GM18858 (cell line): ENCODE measurements at regions not wholly inside any gene's neighbourhood (a gene's known extent, or its start where the extent isn't known, plus 50 kb on each side); places are given as distances from the start of the nearest gene placed in this dataset.

ENCODE experiments used
- ATAC-seq: cut with Tn5 transposase; IDR thresholded peaks from one replicate; pipeline ENCODE4 v1.9.1; 2021; ENCODE audit not compliant: unreplicated experiment

- no peak for ATAC-seq
Observed at GRCh38 chrX:121102101-121102500, 54.7 kb downstream of the GLUD2 start.

GRCh38 chrX:121103381-121103780 is 56.0 kb downstream of the GLUD2 start:
- ATAC-seq = no peak

GRCh38 chrX:121106484-121107235 is 59.2 kb downstream of the GLUD2 start:
- no peak for ATAC-seq

GRCh38 chrX:121109986-121110385 is 62.6 kb downstream of the GLUD2 start:
- ATAC-seq = no peak

- no peak for ATAC-seq
Observed at GRCh38 chrX:121110536-121110935, 63.1 kb downstream of the GLUD2 start.

- no peak for ATAC-seq
Observed at GRCh38 chrX:121114691-121115090, 67.3 kb downstream of the GLUD2 start.

- no peak for ATAC-seq
Observed at GRCh38 chrX:121120690-121121605, 73.5 kb downstream of the GLUD2 start.

- ATAC-seq = no peak
Observed at GRCh38 chrX:121122332-121122731, 74.9 kb downstream of the GLUD2 start.

GRCh38 chrX:121128925-121129877 is 81.8 kb downstream of the GLUD2 start:
- ATAC-seq = no peak

- no peak for ATAC-seq
Observed at GRCh38 chrX:121132675-121133074, 85.3 kb downstream of the GLUD2 start.

GRCh38 chrX:121135488-121136207 is 88.2 kb downstream of the GLUD2 start:
- no peak for ATAC-seq

- ATAC-seq = no peak
Observed at GRCh38 chrX:121146059-121146628, 98.7 kb downstream of the GLUD2 start.

GRCh38 chrX:121150217-121150616 is 102.8 kb downstream of the GLUD2 start:
- ATAC-seq = no peak

- ATAC-seq = peak; percentile 81
Observed at GRCh38 chrX:121151293-121151692, 103.9 kb downstream of the GLUD2 start.

GRCh38 chrX:121154858-121155404 is 107.5 kb downstream of the GLUD2 start:
- ATAC-seq = no peak

GRCh38 chrX:121160987-121161386 is 113.6 kb downstream of the GLUD2 start:
- ATAC-seq = peak; percentile 82

GRCh38 chrX:121161501-121161933 is 114.1 kb downstream of the GLUD2 start:
- peak; percentile 51 for ATAC-seq

GRCh38 chrX:121163443-121163842 is 116.0 kb downstream of the GLUD2 start:
- ATAC-seq = no peak

GRCh38 chrX:121165930-121166359 is 118.5 kb downstream of the GLUD2 start:
- ATAC-seq = no peak
